ENCODE measurements at regions not wholly inside any gene's neighbourhood (a gene's known extent, or its start where the extent isn't known, plus 50 kb on each side); places are given as distances from the start of the nearest gene placed in this dataset.

GRCh38 chr10:33802566-33802965 lies 468.1 kb upstream of the NRP1 start:
- Histone ChIP-seq H3K9ac (ENCODE audit: low read length) (no peak overlapping the region), H3K27ac (ENCODE audit: low read length in 2 of 2) (no peak overlapping the region), H2AFZ (ENCODE audit: insufficient read depth, low read depth, low read length, poor library complexity, severe bottlenecking) (no peak overlapping the region), H3K4me1 (ENCODE audit: control insufficient read depth in 2 of 2, insufficient read depth in 2 of 2, low read length in 2 of 2) (no peaks in the 10 kb centered on the region), H3K9me3 (ENCODE audit: control extremely low read depth in 1 of 3, control insufficient read depth in 2 of 3, insufficient read depth in 1 of 3, low read length in 2 of 3) (peaks cover 0 to 6% (median 0%) of the 10 kb centered on the region in 3 donors), H4K20me1 (ENCODE audit: control insufficient read depth, insufficient read depth, low read length, poor library complexity, severe bottlenecking) (no peaks in the 10 kb centered on the region), H3K4me2 (replicated peaks; ENCODE audit: low read depth, low read length, poor library complexity, severe bottlenecking) (no peak overlapping the region), H3K36me3 (replicated peaks in 1 of 2; ENCODE audit: control extremely low read depth in 1 of 2, control insufficient read depth in 1 of 2, extremely low read depth in 1 of 2, insufficient read depth in 2 of 2, low read length in 1 of 2) (no peaks in the 10 kb centered on the region), H3K4me3 (ENCODE audit: control extremely low read depth in 1 of 5, extremely low read depth in 1 of 5, insufficient read depth in 1 of 5, low read depth in 2 of 5, low read length in 4 of 5) (no peak overlapping the region), H3K27me3 (replicated peaks in 1 of 4; ENCODE audit: control extremely low read depth in 1 of 4, control insufficient read depth in 3 of 4, insufficient read depth in 4 of 4, low read length in 3 of 4) (no peaks in the 10 kb centered on the region), H3K79me2 (ENCODE audit: control insufficient read depth, insufficient read depth, low read length) (no peaks in the 10 kb centered on the region)
- Mint-ChIP-seq H3K4me1 (no peaks in the 10 kb centered on the region), H3K27me3 (no peaks in the 10 kb centered on the region), H3K9me3 (ENCODE audit: insufficient read depth) (peaks cover 2% of the 10 kb centered on the region), H3K4me3 (no peak overlapping the region), H3K27ac (no peak overlapping the region)
- ATAC-seq (ENCODE audit: low read depth) (no peak), DNase-seq (no peak)
- CTCF ChIA-PET, result no interaction called here
- intact Hi-C loops (cut with micrococcal nuclease), result no loop called here
- WGBS (ENCODE audit: insufficient coverage), result 100% methylated on average over 2 of the region's 4 CpGs
- POLR2A ChIA-PET, result no interaction called here
- TF ChIP-seq CTCF (IDR thresholded peaks at IDR 0.05), result no peak
- TF ChIP-seq EZH2 (IDR thresholded peaks at IDR 0.05; ENCODE audit: borderline replicate concordance, insufficient read depth, low read depth, low read length, poor library complexity, severe bottlenecking), result no peak

- no peak overlapping the region for H3K4me3 Mint-ChIP-seq
- POLR2A ChIA-PET, result no interaction called here
- CTCF ChIA-PET, result no interaction called here
- no peak overlapping the region for H2AFZ ChIP-seq (ENCODE audit: insufficient read depth, low read depth, low read length, poor library complexity, severe bottlenecking)
- H3K4me2 ChIP-seq (replicated peaks; ENCODE audit: low read depth, low read length, poor library complexity, severe bottlenecking), result no peak overlapping the region
- no peak overlapping the region for H3K4me3 ChIP-seq (ENCODE audit: control extremely low read depth in 1 of 5, extremely low read depth in 1 of 5, insufficient read depth in 1 of 5, low read depth in 2 of 5, low read length in 4 of 5)
- no peaks in the 10 kb centered on the region for H3K4me1 ChIP-seq (ENCODE audit: control insufficient read depth in 2 of 2, insufficient read depth in 2 of 2, low read length in 2 of 2)
- DNase-seq (no peak), ATAC-seq (ENCODE audit: low read depth) (no peak)
- no peaks in the 10 kb centered on the region for H3K36me3 ChIP-seq (replicated peaks in 1 of 2; ENCODE audit: control extremely low read depth in 1 of 2, control insufficient read depth in 1 of 2, extremely low read depth in 1 of 2, insufficient read depth in 2 of 2, low read length in 1 of 2)
- intact Hi-C loops (cut with micrococcal nuclease), result no loop called here
- no peak for TF ChIP-seq EZH2 (IDR thresholded peaks at IDR 0.05; ENCODE audit: borderline replicate concordance, insufficient read depth, low read depth, low read length, poor library complexity, severe bottlenecking)
- H3K9me3 Mint-ChIP-seq (ENCODE audit: insufficient read depth), result peaks cover 2% of the 10 kb centered on the region
- no peaks in the 10 kb centered on the region for H3K4me1 Mint-ChIP-seq
- H3K9ac ChIP-seq (ENCODE audit: low read length), result no peak overlapping the region
- no peaks in the 10 kb centered on the region for H4K20me1 ChIP-seq (ENCODE audit: control insufficient read depth, insufficient read depth, low read length, poor library complexity, severe bottlenecking)
- H3K79me2 ChIP-seq (ENCODE audit: control insufficient read depth, insufficient read depth, low read length), result no peaks in the 10 kb centered on the region
- no peak overlapping the region for H3K27ac Mint-ChIP-seq
- no peak overlapping the region for H3K27ac ChIP-seq (ENCODE audit: low read length in 2 of 2)
- H3K9me3 ChIP-seq (ENCODE audit: control extremely low read depth in 1 of 3, control insufficient read depth in 2 of 3, insufficient read depth in 1 of 3, low read length in 2 of 3), result peaks cover 0 to 6% (median 0%) of the 10 kb centered on the region in 3 donors
- no peaks in the 10 kb centered on the region for H3K27me3 Mint-ChIP-seq
- 100% methylated on average over 1 of the region's 2 CpGs for WGBS (ENCODE audit: insufficient coverage)
- H3K27me3 ChIP-seq (replicated peaks in 1 of 4; ENCODE audit: control extremely low read depth in 1 of 4, control insufficient read depth in 3 of 4, insufficient read depth in 4 of 4, low read length in 3 of 4), result no peaks in the 10 kb centered on the region
Observed at GRCh38 chr10:33801705-33802104, 467.2 kb upstream of the NRP1 start.

Measured in B cell (primary cell).